Adrenal gland (tissue), 9 donors: ENCODE measurements at regions not wholly inside any gene's neighbourhood (a gene's known extent, or its start where the extent isn't known, plus 50 kb on each side); places are given as distances from the start of the nearest gene placed in this dataset.

Experiments used
- DNase-seq, 7 donors: peaks; one replicate each; pipeline ENCODE4 v3.0.0-alpha.2; 2019 to 2020
- H3K27ac ChIP-seq, 5 donors: fragments of 200-600 bp; sonication (generic) in 4 of 5; 1 replicate in 3 of 5; 2 replicates in 2 of 5; pipeline versions ENCODE4 v1.5.1 to v1.8.0; 2016 to 2020; ENCODE audit warnings: mild to moderate bottlenecking in 1 of 5
- H3K27me3 ChIP-seq: fragments of 200-600 bp; 2 replicates; pipeline ENCODE4 v1.8.0; 2021
- H3K36me3 ChIP-seq, 2 donors: fragments of 200-600 bp; replicated peaks in 1 of 2; 1 replicate in 1 of 2; 2 replicates in 1 of 2; pipeline versions ENCODE4 v1.5.1 to v1.8.0; 2018 to 2022
- H3K4me1 ChIP-seq, 2 donors: fragments of 200-600 bp; replicated peaks in 1 of 2; 1 replicate in 1 of 2; 2 replicates in 1 of 2; pipeline versions ENCODE4 v1.5.1 to v1.8.0; 2018 to 2021
- H3K4me3 ChIP-seq, 4 donors: fragments of 200-600 bp; sonication (generic) in 3 of 4; one replicate each; pipeline ENCODE4 v1.5.1; 2016 to 2018
- H3K9me3 ChIP-seq, 3 donors: fragments of 200-600 bp; sonication (generic) in 1 of 3; replicated peaks in 1 of 3; 1 replicate in 2 of 3; 2 replicates in 1 of 3; pipeline versions ENCODE4 v1.5.1 to v1.8.0; 2016 to 2021
- CTCF ChIP-seq, 6 experiments: fragments of 450-650 bp in 4 of 6; fragments of 200-600 bp in 2 of 6; sonication (generic) in 1 of 6; IDR thresholded peaks; 1 replicate in 5 of 6; 2 replicates in 1 of 6; pipeline versions ENCODE4 v1.5.1 to v1.8.0; 2016 to 2021; ENCODE audit warnings: antibody characterized with exemption in 6 of 6, mild to moderate bottlenecking in 2 of 6, moderate library complexity in 1 of 6
- POLR2A ChIP-seq, 2 donors: fragments of 450-650 bp; IDR thresholded peaks; one replicate each; pipeline ENCODE4 v1.6.1; 2017; ENCODE audit warnings: antibody characterized with exemption in 2 of 2, mild to moderate bottlenecking in 2 of 2, moderate library complexity in 1 of 2
- WGBS, 4 donors: extraction: QIAGEN DNeasy Blood & Tissue Kit in 2 of 4; methylation state at CpG; one replicate each; pipeline versions ENCODE4 v1.1.5 to v1.1.7; 2013 to 2017; 5-methylcytosine and 5-hydroxymethylcytosine counted together
- intact Hi-C, 2 donors: fragments of 100-400 bp; cut with DNase I; formaldehyde crosslinking; loops; one replicate each; pipeline versions ENCODE4 v1.14.1 to v1.15.0; 2022 to 2023
- donor health status: healthy with polysubstance abuse.
- donor health status: Bipolar disorder and iron deficiency.
- donor health status: DM: yes; HTN: yes; CAD: no.
- donor health status: DM: no; HTN: no; CAD: no.
- donor health status: DM: no; HTN: no; CAD: no.

- intact Hi-C loops: no loop called here
- Histone ChIP-seq H3K27me3 (no peaks in the 10 kb centered on the region), H3K4me3 (no peak overlapping the region), H3K27ac (no peak overlapping the region), H3K4me1 (no peaks in the 10 kb centered on the region), H3K36me3 (no peaks in the 10 kb centered on the region), H3K9me3 (no peaks in the 10 kb centered on the region)
- DNase-seq: no peak
- 23 to 33% (median 27%) methylated on average over 3 of the region's 3 CpGs for WGBS, 4 donors
- no peak for TF ChIP-seq CTCF (IDR thresholded peaks at IDR 0.05)
- TF ChIP-seq POLR2A (IDR thresholded peaks at IDR 0.05): no peak
Measured at GRCh38 chr1:105172788-105173187, 1423.1 kb downstream of the AMY1C start.

GRCh38 chr1:105180789-105181188 lies 1431.1 kb downstream of the AMY1C start:
- no peaks in the 10 kb centered on the region for H3K4me1 ChIP-seq
- TF ChIP-seq POLR2A (IDR thresholded peaks at IDR 0.05): no peak
- H3K9me3 ChIP-seq: no peaks in the 10 kb centered on the region
- no peak overlapping the region for H3K27ac ChIP-seq
- 45 to 71% (median 53%) methylated on average over 1 of the region's 1 CpG for WGBS, 4 donors
- DNase-seq: no peak
- H3K4me3 ChIP-seq: no peak overlapping the region
- intact Hi-C loops: no loop called here
- H3K36me3 ChIP-seq: no peaks in the 10 kb centered on the region
- no peaks in the 10 kb centered on the region for H3K27me3 ChIP-seq

- intact Hi-C loops: no loop called here
- no peak for TF ChIP-seq POLR2A (IDR thresholded peaks at IDR 0.05)
- TF ChIP-seq CTCF (IDR thresholded peaks at IDR 0.05): no peak
- DNase-seq: no peak
- H3K9me3 ChIP-seq: no peaks in the 10 kb centered on the region
- H3K36me3 ChIP-seq: no peaks in the 10 kb centered on the region
- no peaks in the 10 kb centered on the region for H3K4me1 ChIP-seq
- no peak overlapping the region for H3K27ac ChIP-seq
- H3K27me3 ChIP-seq: no peaks in the 10 kb centered on the region
- H3K4me3 ChIP-seq: no peak overlapping the region
- WGBS, 4 donors: 80 to 94% (median 84%) methylated on average over 3 to 5 of the region's 5 CpGs
Measured at GRCh38 chr1:105204836-105205371, 1455.2 kb downstream of the AMY1C start.

- no peak for DNase-seq
- 80 to 92% (median 90%) methylated on average over 3 of the region's 3 CpGs for WGBS, 4 donors
- no peaks in the 10 kb centered on the region for H3K9me3 ChIP-seq
- H3K36me3 ChIP-seq: no peaks in the 10 kb centered on the region
- no peak for TF ChIP-seq POLR2A (IDR thresholded peaks at IDR 0.05)
- no peak for TF ChIP-seq CTCF (IDR thresholded peaks at IDR 0.05)
- H3K27me3 ChIP-seq: no peaks in the 10 kb centered on the region
- intact Hi-C loops: no loop called here
- no peaks in the 10 kb centered on the region for H3K4me1 ChIP-seq
- H3K27ac ChIP-seq: no peak overlapping the region
- H3K4me3 ChIP-seq: no peak overlapping the region
Measured at GRCh38 chr1:105208581-105208980, 1458.9 kb downstream of the AMY1C start.

GRCh38 chr1:105210747-105211146 lies 1461.0 kb downstream of the AMY1C start:
- DNase-seq: no peak
- Histone ChIP-seq H3K27ac (no peak overlapping the region), H3K4me3 (no peak overlapping the region), H3K4me1 (no peaks in the 10 kb centered on the region), H3K36me3 (no peaks in the 10 kb centered on the region), H3K9me3 (no peaks in the 10 kb centered on the region), H3K27me3 (no peaks in the 10 kb centered on the region)
- TF ChIP-seq CTCF (IDR thresholded peaks at IDR 0.05) (no peak), POLR2A (IDR thresholded peaks at IDR 0.05) (no peak)
- intact Hi-C loops: no loop called here
